CD4-positive, alpha-beta T cell (primary cell): ENCODE measurements at regions not wholly inside any gene's neighbourhood (a gene's known extent, or its start where the extent isn't known, plus 50 kb on each side); places are given as distances from the start of the nearest gene placed in this dataset.

Source experiments
- ATAC-seq: fragments of 200-7000 bp; cut with Tn5 transposase; one replicate; pipeline ENCODE4 v1.10.0; 2022; ENCODE audit warnings: mild to moderate bottlenecking; ENCODE audit not compliant: poor library complexity
- CTCF ChIA-PET: fragments of 350-600 bp; sonication (Branson Sonifier 250); formaldehyde crosslinking; loops from one replicate; lab custom pipeline; 2021; ENCODE audit warnings: antibody characterized with exemption, inconsistent platforms; lab: Charles Lee
- POLR2A ChIA-PET: fragments of 350-600 bp; sonication (Branson Sonifier 250); formaldehyde crosslinking; loops from one replicate; lab custom pipeline; 2021; ENCODE audit warnings: antibody characterized with exemption, inconsistent platforms; lab: Charles Lee
- DNase-seq, 14 experiments: peaks; one replicate each; pipeline ENCODE4 v3.0.0-alpha.2; 2013 to 2020; ENCODE audit warnings: mixed read lengths in 2 of 14
- H3K27ac ChIP-seq, 2 donors: one replicate each; pipeline versions ENCODE4 v1.5.1 to v1.7.0; 2013; ENCODE audit warnings: low read length in 2 of 2, low read depth in 1 of 2, mild to moderate bottlenecking in 1 of 2
- H3K27me3 ChIP-seq, 2 experiments: 1 replicate in 1 of 2; 2 replicates in 1 of 2; pipeline versions ENCODE4 v1.6.1 to v1.7.0; 2013; ENCODE audit warnings: low read length in 2 of 2, control low read depth in 1 of 2, mild to moderate bottlenecking in 1 of 2, moderate library complexity in 1 of 2; ENCODE audit not compliant: insufficient read depth in 2 of 2, control insufficient read depth in 1 of 2
- H3K36me3 ChIP-seq: one replicate; pipeline ENCODE4 v1.6.1; 2013; ENCODE audit warnings: low read length, control low read depth; ENCODE audit not compliant: insufficient read depth
- H3K4me1 ChIP-seq: one replicate; pipeline ENCODE4 v1.6.1; 2013; ENCODE audit warnings: low read length, control low read depth; ENCODE audit not compliant: insufficient read depth
- H3K4me3 ChIP-seq: one replicate; pipeline ENCODE4 v1.5.1; 2013; ENCODE audit warnings: mild to moderate bottlenecking, low read length, moderate library complexity
- H3K9me3 ChIP-seq, 2 experiments: 1 replicate in 1 of 2; 2 replicates in 1 of 2; pipeline versions ENCODE4 v1.6.1 to v1.7.0; 2013; ENCODE audit warnings: low read length in 2 of 2, mild to moderate bottlenecking in 2 of 2, control low read depth in 1 of 2, moderate library complexity in 1 of 2; ENCODE audit not compliant: control insufficient read depth in 1 of 2, insufficient read depth in 1 of 2
- H3K27ac Mint-ChIP-seq: one replicate; pipeline ENCODE4 v1.8.0; 2020; ENCODE audit warnings: mixed read lengths
- H3K27me3 Mint-ChIP-seq: one replicate; pipeline ENCODE4 v1.8.0; 2021; ENCODE audit warnings: mixed read lengths
- H3K36me3 Mint-ChIP-seq: one replicate; pipeline ENCODE4 v1.8.0; 2021; ENCODE audit warnings: low read depth, mixed read lengths
- H3K4me1 Mint-ChIP-seq: one replicate; pipeline ENCODE4 v1.8.0; 2021; ENCODE audit warnings: low read depth, mixed read lengths
- H3K4me3 Mint-ChIP-seq: one replicate; pipeline ENCODE4 v1.8.0; 2020; ENCODE audit warnings: mild to moderate bottlenecking, mixed read lengths
- H3K9me3 Mint-ChIP-seq: one replicate; pipeline ENCODE4 v1.8.0; 2020; ENCODE audit warnings: mixed read lengths
- intact Hi-C, 2 experiments: fragments of 100-400 bp; cut with DNase I in 1 of 2; cut with micrococcal nuclease in 1 of 2; formaldehyde crosslinking; loops; one replicate each; pipeline versions ENCODE4 v1.15.1 to v1.9.0; 2023 to 2025; cut with DNase I, micrococcal nuclease
- TF ChIP-seq, protein P1 (sequence below): fragments of 200-600 bp; IDR thresholded peaks from one replicate; pipeline ENCODE4 v1.8.0; 2022; ENCODE audit warnings: antibody characterized with exemption, mild to moderate bottlenecking

DNA sequence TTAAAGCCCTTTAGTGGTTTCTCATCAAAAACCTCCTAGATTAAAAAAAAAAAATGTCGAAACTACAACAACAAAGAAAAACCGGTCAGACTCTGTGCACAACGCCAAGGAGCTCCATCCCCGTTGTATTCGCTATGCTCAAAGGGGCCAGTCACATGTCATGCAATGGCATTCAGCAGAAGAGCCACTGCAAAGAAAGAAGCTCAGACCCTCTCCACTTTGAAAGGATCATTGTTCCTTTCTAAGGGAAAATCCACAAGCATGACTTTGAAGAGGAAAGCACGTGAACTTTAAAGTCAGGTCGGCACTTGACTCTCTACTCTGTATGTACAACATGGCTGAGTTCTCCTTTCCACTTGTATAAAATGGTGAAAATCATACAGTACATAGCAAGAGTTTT lies 655.6 kb downstream of the ETS1 start:
- TF ChIP-seq, protein P1, sequence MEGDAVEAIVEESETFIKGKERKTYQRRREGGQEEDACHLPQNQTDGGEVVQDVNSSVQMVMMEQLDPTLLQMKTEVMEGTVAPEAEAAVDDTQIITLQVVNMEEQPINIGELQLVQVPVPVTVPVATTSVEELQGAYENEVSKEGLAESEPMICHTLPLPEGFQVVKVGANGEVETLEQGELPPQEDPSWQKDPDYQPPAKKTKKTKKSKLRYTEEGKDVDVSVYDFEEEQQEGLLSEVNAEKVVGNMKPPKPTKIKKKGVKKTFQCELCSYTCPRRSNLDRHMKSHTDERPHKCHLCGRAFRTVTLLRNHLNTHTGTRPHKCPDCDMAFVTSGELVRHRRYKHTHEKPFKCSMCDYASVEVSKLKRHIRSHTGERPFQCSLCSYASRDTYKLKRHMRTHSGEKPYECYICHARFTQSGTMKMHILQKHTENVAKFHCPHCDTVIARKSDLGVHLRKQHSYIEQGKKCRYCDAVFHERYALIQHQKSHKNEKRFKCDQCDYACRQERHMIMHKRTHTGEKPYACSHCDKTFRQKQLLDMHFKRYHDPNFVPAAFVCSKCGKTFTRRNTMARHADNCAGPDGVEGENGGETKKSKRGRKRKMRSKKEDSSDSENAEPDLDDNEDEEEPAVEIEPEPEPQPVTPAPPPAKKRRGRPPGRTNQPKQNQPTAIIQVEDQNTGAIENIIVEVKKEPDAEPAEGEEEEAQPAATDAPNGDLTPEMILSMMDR = no peak
- ATAC-seq (no peak), DNase-seq (no peak)
- intact Hi-C loops = no loop called here
- Mint-ChIP-seq H3K4me1 (no peaks in the 10 kb centered on the region), H3K36me3 (no peaks in the 10 kb centered on the region), H3K4me3 (no peak overlapping the region), H3K9me3 (no peaks in the 10 kb centered on the region), H3K27ac (no peak overlapping the region), H3K27me3 (peaks cover 35% of the 10 kb centered on the region)
- ChIA-PET CTCF (no interaction called here), POLR2A (no interaction called here)
- Histone ChIP-seq H3K27me3 (peaks cover 7% of the 10 kb centered on the region in 2 experiments), H3K9me3 (no peaks in the 10 kb centered on the region), H3K36me3 (no peaks in the 10 kb centered on the region), H3K27ac (no peak overlapping the region), H3K4me1 (no peaks in the 10 kb centered on the region), H3K4me3 (no peak overlapping the region)

DNA sequence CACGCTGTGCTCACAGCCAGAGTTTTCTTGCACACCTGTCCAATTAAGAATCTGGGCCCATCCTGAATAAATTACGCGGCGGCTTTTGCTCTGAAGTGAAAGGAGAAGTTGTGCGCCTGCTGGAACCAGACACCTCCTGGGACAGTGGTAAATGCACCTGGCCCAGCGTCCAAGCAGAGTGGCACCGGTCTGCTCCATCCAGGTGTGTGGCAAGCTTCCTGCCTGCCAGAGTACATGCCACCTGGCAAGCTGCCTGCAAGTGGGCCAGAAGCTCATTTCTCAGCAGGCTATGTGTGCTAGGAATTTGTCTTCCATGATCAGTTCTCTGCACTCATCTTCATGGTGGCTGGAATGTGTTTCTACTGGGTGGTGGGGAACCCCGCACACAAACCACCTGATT lies 660.6 kb downstream of the ETS1 start:
- DNase-seq (no peak), ATAC-seq (no peak)
- Histone ChIP-seq H3K27me3 (peaks cover 5 to 7% of the 10 kb centered on the region in 2 experiments), H3K4me1 (no peaks in the 10 kb centered on the region), H3K4me3 (no peak overlapping the region), H3K27ac (no peak overlapping the region), H3K9me3 (no peaks in the 10 kb centered on the region), H3K36me3 (no peaks in the 10 kb centered on the region)
- Mint-ChIP-seq H3K27ac (no peak overlapping the region), H3K27me3 (peaks cover 29% of the 10 kb centered on the region), H3K9me3 (no peaks in the 10 kb centered on the region), H3K4me1 (no peaks in the 10 kb centered on the region), H3K36me3 (no peaks in the 10 kb centered on the region), H3K4me3 (no peak overlapping the region)
- intact Hi-C loops = no loop called here
- POLR2A ChIA-PET = no interaction called here
- CTCF ChIA-PET = no interaction called here
- TF ChIP-seq, protein P1 = no peak

DNA sequence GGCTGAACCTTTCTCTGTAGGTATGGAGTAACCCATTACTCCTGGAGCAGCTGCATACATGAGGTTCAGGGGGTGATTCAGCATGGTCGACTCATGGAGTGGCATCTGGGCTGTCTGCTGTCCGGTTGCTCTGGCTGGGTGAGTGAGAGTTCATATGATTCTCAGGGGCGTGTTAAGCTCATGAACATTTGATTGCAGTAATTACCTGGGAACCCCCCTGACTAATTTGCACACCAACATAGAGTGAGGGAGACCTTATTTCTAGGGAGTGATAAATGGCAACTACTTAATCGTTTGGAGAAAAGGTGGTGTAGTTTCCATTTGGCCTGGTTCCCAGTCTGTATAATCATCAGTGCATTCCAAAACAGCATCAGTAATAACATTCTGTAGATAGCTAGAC lies 661.9 kb downstream of the ETS1 start:
- Mint-ChIP-seq H3K9me3 (peaks cover 2% of the 10 kb centered on the region), H3K36me3 (no peaks in the 10 kb centered on the region), H3K4me1 (no peaks in the 10 kb centered on the region), H3K27ac (no peak overlapping the region), H3K4me3 (no peak overlapping the region), H3K27me3 (peaks cover 25% of the 10 kb centered on the region)
- Histone ChIP-seq H3K27me3 (peaks cover 5 to 7% of the 10 kb centered on the region in 2 experiments), H3K4me3 (no peak overlapping the region), H3K4me1 (no peaks in the 10 kb centered on the region), H3K36me3 (no peaks in the 10 kb centered on the region), H3K9me3 (no peaks in the 10 kb centered on the region), H3K27ac (no peak overlapping the region)
- POLR2A ChIA-PET = no interaction called here
- intact Hi-C loops = no loop called here
- CTCF ChIA-PET = no interaction called here
- TF ChIP-seq, protein P1 = no peak
- DNase-seq (no peak), ATAC-seq (no peak)
